Adrenal gland (tissue), 5 donors: ENCODE measurements at regions not wholly inside any gene's neighbourhood (a gene's known extent, or its start where the extent isn't known, plus 50 kb on each side); places are given as distances from the start of the nearest gene placed in this dataset.

Experiments
- POLR2A ChIP-seq, 2 donors: fragments of 450-650 bp; IDR thresholded peaks; one replicate each; pipeline ENCODE4 v1.6.1; 2017; ENCODE audit warnings: antibody characterized with exemption in 2 of 2, mild to moderate bottlenecking in 2 of 2, moderate library complexity in 1 of 2
- TF ChIP-seq, protein P1 (sequence below), 6 experiments: fragments of 450-650 bp in 4 of 6; fragments of 200-600 bp in 2 of 6; sonication (generic) in 1 of 6; IDR thresholded peaks; 1 replicate in 5 of 6; 2 replicates in 1 of 6; pipeline versions ENCODE4 v1.5.1 to v1.8.0; 2016 to 2021; ENCODE audit warnings: antibody characterized with exemption in 6 of 6, mild to moderate bottlenecking in 2 of 6, moderate library complexity in 1 of 6
- donor health status: DM: no; HTN: no; CAD: no.

DNA sequence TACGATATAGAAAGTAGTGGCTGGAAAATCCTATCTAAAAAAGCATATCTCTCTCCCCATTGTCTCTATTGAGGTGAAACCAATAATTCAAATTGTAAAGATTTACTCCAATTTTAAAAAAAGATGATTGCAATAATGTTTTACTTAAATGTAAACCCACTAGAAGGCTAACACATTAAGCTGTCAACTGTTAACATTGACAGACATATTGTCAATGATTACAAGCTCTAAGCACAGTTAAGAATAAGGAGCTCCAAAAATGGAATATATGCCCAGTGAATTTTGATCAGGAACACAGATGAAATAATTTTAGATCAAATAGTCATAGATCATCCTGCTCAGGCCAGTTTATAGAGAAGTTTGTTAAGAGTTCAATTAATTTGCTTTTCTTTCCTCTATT is 123.6 kb upstream of the NETO1 start:
- TF ChIP-seq, protein P1, sequence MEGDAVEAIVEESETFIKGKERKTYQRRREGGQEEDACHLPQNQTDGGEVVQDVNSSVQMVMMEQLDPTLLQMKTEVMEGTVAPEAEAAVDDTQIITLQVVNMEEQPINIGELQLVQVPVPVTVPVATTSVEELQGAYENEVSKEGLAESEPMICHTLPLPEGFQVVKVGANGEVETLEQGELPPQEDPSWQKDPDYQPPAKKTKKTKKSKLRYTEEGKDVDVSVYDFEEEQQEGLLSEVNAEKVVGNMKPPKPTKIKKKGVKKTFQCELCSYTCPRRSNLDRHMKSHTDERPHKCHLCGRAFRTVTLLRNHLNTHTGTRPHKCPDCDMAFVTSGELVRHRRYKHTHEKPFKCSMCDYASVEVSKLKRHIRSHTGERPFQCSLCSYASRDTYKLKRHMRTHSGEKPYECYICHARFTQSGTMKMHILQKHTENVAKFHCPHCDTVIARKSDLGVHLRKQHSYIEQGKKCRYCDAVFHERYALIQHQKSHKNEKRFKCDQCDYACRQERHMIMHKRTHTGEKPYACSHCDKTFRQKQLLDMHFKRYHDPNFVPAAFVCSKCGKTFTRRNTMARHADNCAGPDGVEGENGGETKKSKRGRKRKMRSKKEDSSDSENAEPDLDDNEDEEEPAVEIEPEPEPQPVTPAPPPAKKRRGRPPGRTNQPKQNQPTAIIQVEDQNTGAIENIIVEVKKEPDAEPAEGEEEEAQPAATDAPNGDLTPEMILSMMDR (IDR thresholded peaks at IDR 0.05), result no peak
- TF ChIP-seq POLR2A (IDR thresholded peaks at IDR 0.05), result no peak
